Small intestine (tissue), 7 donors: ENCODE measurements at regions not wholly inside any gene's neighbourhood (a gene's known extent, or its start where the extent isn't known, plus 50 kb on each side); places are given as distances from the start of the nearest gene placed in this dataset.

ENCODE experiments used
- DNase-seq, 2 donors: peaks; one replicate each; pipeline versions ENCODE4 v3.0.0 to v3.0.0-alpha.2; 2013
- FAIRE-seq: peaks from 2 replicates; lab custom pipeline; 2012; peaks lifted over from hg19 to GRCh38; lab: Jason Lieb, UNC
- H3K27ac ChIP-seq, 3 donors: one replicate each; pipeline ENCODE4 v1.5.1; 2013; ENCODE audit warnings: low read length in 2 of 3, mild to moderate bottlenecking in 2 of 3, control low read depth in 1 of 3, inconsistent platforms in 1 of 3, low read depth in 1 of 3, moderate library complexity in 1 of 3
- H3K27me3 ChIP-seq, 3 donors: one replicate each; pipeline ENCODE4 v1.6.1; 2013; ENCODE audit warnings: low read length in 3 of 3, inconsistent platforms in 1 of 3; ENCODE audit not compliant: control insufficient read depth in 3 of 3, insufficient read depth in 3 of 3
- H3K36me3 ChIP-seq, 3 donors: one replicate each; pipeline ENCODE4 v1.6.1; 2013; ENCODE audit warnings: low read length in 3 of 3, inconsistent platforms in 1 of 3, low read depth in 1 of 3, mild to moderate bottlenecking in 1 of 3, moderate library complexity in 1 of 3; ENCODE audit not compliant: control insufficient read depth in 3 of 3, insufficient read depth in 2 of 3
- H3K4me1 ChIP-seq, 3 donors: one replicate each; pipeline ENCODE4 v1.6.1; 2013; ENCODE audit warnings: low read length in 2 of 3, inconsistent platforms in 1 of 3, low read depth in 1 of 3, mild to moderate bottlenecking in 1 of 3, moderate library complexity in 1 of 3; ENCODE audit not compliant: control insufficient read depth in 3 of 3, insufficient read depth in 2 of 3
- H3K4me3 ChIP-seq, 3 donors: one replicate each; pipeline ENCODE4 v1.5.1; 2013; ENCODE audit warnings: low read length in 3 of 3, control low read depth in 1 of 3, inconsistent platforms in 1 of 3, low read depth in 1 of 3, mild to moderate bottlenecking in 1 of 3, moderate library complexity in 1 of 3
- H3K9me3 ChIP-seq, 2 donors: one replicate each; pipeline ENCODE4 v1.6.1; 2013; ENCODE audit warnings: low read depth in 1 of 2, low read length in 1 of 2; ENCODE audit not compliant: control insufficient read depth in 2 of 2, insufficient read depth in 1 of 2
- WGBS, 3 donors: extraction: QIAGEN DNeasy Blood & Tissue Kit; methylation state at CpG; one replicate each; pipeline ENCODE4 v1.1.7; 2013; 5-methylcytosine and 5-hydroxymethylcytosine counted together
- donor health status: healthy with polysubstance abuse.
- donor health status: control.
- donor health status: control.
- donor health status: Bipolar disorder and iron deficiency.
- donor health status: healthy.

GRCh38 chr14:53605562-53605961, 351.1 kb downstream of the BMP4 start:
- H3K36me3 ChIP-seq, result no peaks in the 10 kb centered on the region
- H3K27ac ChIP-seq, result no peak overlapping the region
- FAIRE-seq (no peak), DNase-seq (no peak)
- no peak overlapping the region for H3K4me3 ChIP-seq
- H3K27me3 ChIP-seq, result no peaks in the 10 kb centered on the region
- H3K9me3 ChIP-seq, result no peaks in the 10 kb centered on the region
- peaks cover 0 to 2% (median 0%) of the 10 kb centered on the region in 3 donors for H3K4me1 ChIP-seq

- DNase-seq (no peak), FAIRE-seq (no peak)
- Histone ChIP-seq H3K27ac (no peak overlapping the region), H3K9me3 (no peaks in the 10 kb centered on the region), H3K4me3 (no peak overlapping the region), H3K27me3 (no peaks in the 10 kb centered on the region), H3K4me1 (peaks cover 0 to 2% (median 0%) of the 10 kb centered on the region in 3 donors), H3K36me3 (no peaks in the 10 kb centered on the region)
- WGBS, 3 donors, result 94 to 96% (median 94%) methylated on average over 5 of the region's 5 CpGs
Observed at GRCh38 chr14:53603994-53604393, 352.6 kb downstream of the BMP4 start.

- Histone ChIP-seq H3K27ac (no peak overlapping the region), H3K4me3 (no peak overlapping the region), H3K9me3 (no peaks in the 10 kb centered on the region), H3K36me3 (no peaks in the 10 kb centered on the region), H3K4me1 (no peaks in the 10 kb centered on the region), H3K27me3 (no peaks in the 10 kb centered on the region)
- FAIRE-seq (no peak), DNase-seq (no peak)
- 23 to 65% (median 40%) methylated on average over 1 of the region's 1 CpG for WGBS, 3 donors
Observed at GRCh38 chr14:53601409-53601808, 355.2 kb downstream of the BMP4 start.

GRCh38 chr14:53599221-53599945, 357.2 kb downstream of the BMP4 start:
- FAIRE-seq, result no peak
- Histone ChIP-seq H3K9me3 (no peaks in the 10 kb centered on the region), H3K27ac (no peak overlapping the region), H3K4me1 (no peaks in the 10 kb centered on the region), H3K27me3 (no peaks in the 10 kb centered on the region), H3K4me3 (no peak overlapping the region), H3K36me3 (no peaks in the 10 kb centered on the region)
- no peak for DNase-seq
- WGBS, 3 donors, result 82 to 87% (median 84%) methylated on average over 6 of the region's 6 CpGs

- Histone ChIP-seq H3K4me1 (no peaks in the 10 kb centered on the region), H3K27ac (no peak overlapping the region), H3K36me3 (no peaks in the 10 kb centered on the region), H3K4me3 (no peak overlapping the region), H3K9me3 (no peaks in the 10 kb centered on the region), H3K27me3 (no peaks in the 10 kb centered on the region)
- 63 to 77% (median 66%) methylated on average over 7 of the region's 7 CpGs for WGBS, 3 donors
- no peak for DNase-seq
- no peak for FAIRE-seq
Observed at GRCh38 chr14:53596853-53597525, 359.6 kb downstream of the BMP4 start.

GRCh38 chr14:53591816-53592215, 364.8 kb downstream of the BMP4 start:
- no peak for DNase-seq
- Histone ChIP-seq H3K27me3 (no peaks in the 10 kb centered on the region), H3K36me3 (no peaks in the 10 kb centered on the region), H3K4me1 (no peaks in the 10 kb centered on the region), H3K27ac (no peak overlapping the region), H3K4me3 (no peak overlapping the region), H3K9me3 (no peaks in the 10 kb centered on the region)
- FAIRE-seq, result no peak
- WGBS, 3 donors, result 65 to 80% (median 70%) methylated on average over 3 of the region's 3 CpGs

- peaks cover 0 to 2% of the 10 kb centered on the region in 2 donors for H3K9me3 ChIP-seq
- 47 to 56% (median 50%) methylated on average over 1 of the region's 1 CpG for WGBS, 3 donors
- no peak for FAIRE-seq
- H3K27me3 ChIP-seq, result no peaks in the 10 kb centered on the region
- no peak overlapping the region for H3K4me3 ChIP-seq
- H3K4me1 ChIP-seq, result no peaks in the 10 kb centered on the region
- H3K36me3 ChIP-seq, result no peaks in the 10 kb centered on the region
- DNase-seq, result no peak
- H3K27ac ChIP-seq, result no peak overlapping the region
Observed at GRCh38 chr14:53581504-53581903, 375.1 kb downstream of the BMP4 start.

GRCh38 chr14:53571641-53572328, 384.8 kb downstream of the BMP4 start:
- Histone ChIP-seq H3K27ac (peak overlapping the region in 1 of 3 donors; percentile 8), H3K36me3 (no peaks in the 10 kb centered on the region), H3K9me3 (peaks cover 1 to 3% of the 10 kb centered on the region in 2 donors), H3K4me3 (no peak overlapping the region), H3K27me3 (no peaks in the 10 kb centered on the region), H3K4me1 (peaks cover 0 to 11% (median 0%) of the 10 kb centered on the region in 3 donors)
- FAIRE-seq (no peak), DNase-seq (peak in 1 of 2 donors; percentile 10)
- WGBS, 3 donors, result 41 to 80% (median 68%) methylated on average over 5 of the region's 5 CpGs
